Endodermal cell (in vitro differentiated cells): ENCODE measurements at regions not wholly inside any gene's neighbourhood (a gene's known extent, or its start where the extent isn't known, plus 50 kb on each side); places are given as distances from the start of the nearest gene placed in this dataset.

Source experiments
- DNase-seq: peaks from one replicate; pipeline ENCODE4 v3.0.0-alpha.2; 2017
- H3K27ac ChIP-seq: 2 replicates; pipeline ENCODE4 v1.5.1; 2013; ENCODE audit warnings: mild to moderate bottlenecking, low read depth, low read length, moderate library complexity
- H3K27me3 ChIP-seq: 2 replicates; pipeline ENCODE4 v1.6.1; 2013; ENCODE audit warnings: mild to moderate bottlenecking, low read length, moderate library complexity; ENCODE audit not compliant: insufficient read depth, control insufficient read depth, poor library complexity, severe bottlenecking
- H3K36me3 ChIP-seq: 2 replicates; pipeline ENCODE4 v1.7.0; 2013; ENCODE audit warnings: mild to moderate bottlenecking, low read length, moderate library complexity; ENCODE audit not compliant: control insufficient read depth, insufficient read depth
- H3K4me1 ChIP-seq: one replicate; pipeline ENCODE4 v1.7.0; 2013; ENCODE audit warnings: low read length; ENCODE audit not compliant: control insufficient read depth, insufficient read depth
- H3K4me3 ChIP-seq: 2 replicates; pipeline ENCODE4 v1.5.1; 2013; ENCODE audit warnings: mild to moderate bottlenecking, low read length, moderate library complexity
- H3K9ac ChIP-seq: 2 replicates; pipeline ENCODE4 v1.6.1; 2013; ENCODE audit warnings: mild to moderate bottlenecking, low read length, moderate library complexity; ENCODE audit not compliant: poor library complexity, severe bottlenecking; ENCODE audit errors: extremely low read depth
- H3K9me3 ChIP-seq: 2 replicates; pipeline ENCODE4 v1.6.1; 2013; ENCODE audit warnings: mild to moderate bottlenecking, low read length, moderate library complexity; ENCODE audit not compliant: control insufficient read depth
- H3K27ac Mint-ChIP-seq: 2 replicates; pipeline ENCODE4 v1.8.0; 2020; ENCODE audit warnings: mixed read lengths
- H3K27me3 Mint-ChIP-seq: 2 replicates; pipeline ENCODE4 v1.8.0; 2021; ENCODE audit warnings: mild to moderate bottlenecking, mixed read lengths; ENCODE audit not compliant: insufficient read depth
- H3K36me3 Mint-ChIP-seq: 2 replicates; pipeline ENCODE4 v1.8.0; 2020; ENCODE audit warnings: low read depth, mixed read lengths
- H3K4me1 Mint-ChIP-seq: 2 replicates; pipeline ENCODE4 v1.8.0; 2020; ENCODE audit warnings: mixed read lengths
- H3K4me3 Mint-ChIP-seq: 2 replicates; pipeline ENCODE4 v1.8.0; 2020; ENCODE audit warnings: mild to moderate bottlenecking, moderate library complexity, mixed read lengths
- H3K9me3 Mint-ChIP-seq: 2 replicates; pipeline ENCODE4 v1.8.0; 2020; ENCODE audit warnings: mild to moderate bottlenecking, mixed read lengths
- WGBS, 2 experiments: methylation state at CpG; one replicate each; pipeline versions ENCODE4 v1.1.5 to v1.1.7; 2013; ENCODE audit warnings: missing lambda C conversion rate in 2 of 2, mixed read lengths in 1 of 2; ENCODE audit not compliant: insufficient coverage in 1 of 2, insufficient read length in 1 of 2; 5-methylcytosine and 5-hydroxymethylcytosine counted together
- TF ChIP-seq, protein P1 (sequence below): fragments of 200-600 bp; sonication (generic); conservative IDR thresholded peaks from 2 replicates; pipeline ENCODE4 v1.5.0; 2021; ENCODE audit warnings: antibody characterized with exemption, mild to moderate bottlenecking

DNA sequence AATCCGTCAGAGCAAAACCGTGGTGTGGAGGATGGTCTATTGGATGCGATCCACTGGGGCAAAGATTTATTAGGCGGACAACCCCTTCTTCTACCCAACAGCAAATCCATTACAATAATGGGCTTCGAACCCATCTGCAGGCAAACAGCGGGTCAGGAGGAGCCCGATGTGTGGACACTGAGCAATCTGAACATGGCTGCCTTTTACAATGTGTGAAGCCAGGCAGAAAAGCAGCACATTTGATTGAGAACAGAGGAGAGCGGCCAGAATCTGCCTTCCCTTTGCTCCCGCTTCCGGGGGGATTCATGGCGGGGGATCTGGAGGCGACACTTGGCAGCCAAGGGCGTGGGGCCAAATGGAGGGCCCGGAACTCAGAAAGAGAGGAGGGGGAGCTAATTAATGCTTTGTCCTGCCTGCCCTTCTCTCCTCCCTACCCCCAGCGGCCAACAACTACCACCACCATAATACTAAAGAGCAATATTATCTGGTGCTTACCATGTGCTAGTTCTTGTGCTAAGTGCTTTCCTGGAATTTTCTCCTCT is 133.0 kb downstream of the EMX2 start:
- Histone ChIP-seq H3K9ac (no peak overlapping the region), H3K27ac (no peak overlapping the region), H3K36me3 (no peaks in the 10 kb centered on the region), H3K4me3 (no peak overlapping the region), H3K27me3 (no peaks in the 10 kb centered on the region), H3K9me3 (no peaks in the 10 kb centered on the region), H3K4me1 (peaks cover 4% of the 10 kb centered on the region)
- DNase-seq = no peak
- H3K27ac Mint-ChIP-seq = no peak overlapping the region
- WGBS, 2 experiments = 87 to 97% methylated on average over 3 to 15 of the region's 15 CpGs
- no peaks in the 10 kb centered on the region for H3K36me3 Mint-ChIP-seq
- no peak overlapping the region for H3K4me3 Mint-ChIP-seq
- no peaks in the 10 kb centered on the region for H3K9me3 Mint-ChIP-seq
- H3K27me3 Mint-ChIP-seq = peaks cover 6% of the 10 kb centered on the region
- H3K4me1 Mint-ChIP-seq = peaks cover 8% of the 10 kb centered on the region
- TF ChIP-seq, protein P1, sequence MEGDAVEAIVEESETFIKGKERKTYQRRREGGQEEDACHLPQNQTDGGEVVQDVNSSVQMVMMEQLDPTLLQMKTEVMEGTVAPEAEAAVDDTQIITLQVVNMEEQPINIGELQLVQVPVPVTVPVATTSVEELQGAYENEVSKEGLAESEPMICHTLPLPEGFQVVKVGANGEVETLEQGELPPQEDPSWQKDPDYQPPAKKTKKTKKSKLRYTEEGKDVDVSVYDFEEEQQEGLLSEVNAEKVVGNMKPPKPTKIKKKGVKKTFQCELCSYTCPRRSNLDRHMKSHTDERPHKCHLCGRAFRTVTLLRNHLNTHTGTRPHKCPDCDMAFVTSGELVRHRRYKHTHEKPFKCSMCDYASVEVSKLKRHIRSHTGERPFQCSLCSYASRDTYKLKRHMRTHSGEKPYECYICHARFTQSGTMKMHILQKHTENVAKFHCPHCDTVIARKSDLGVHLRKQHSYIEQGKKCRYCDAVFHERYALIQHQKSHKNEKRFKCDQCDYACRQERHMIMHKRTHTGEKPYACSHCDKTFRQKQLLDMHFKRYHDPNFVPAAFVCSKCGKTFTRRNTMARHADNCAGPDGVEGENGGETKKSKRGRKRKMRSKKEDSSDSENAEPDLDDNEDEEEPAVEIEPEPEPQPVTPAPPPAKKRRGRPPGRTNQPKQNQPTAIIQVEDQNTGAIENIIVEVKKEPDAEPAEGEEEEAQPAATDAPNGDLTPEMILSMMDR = no peak

DNA sequence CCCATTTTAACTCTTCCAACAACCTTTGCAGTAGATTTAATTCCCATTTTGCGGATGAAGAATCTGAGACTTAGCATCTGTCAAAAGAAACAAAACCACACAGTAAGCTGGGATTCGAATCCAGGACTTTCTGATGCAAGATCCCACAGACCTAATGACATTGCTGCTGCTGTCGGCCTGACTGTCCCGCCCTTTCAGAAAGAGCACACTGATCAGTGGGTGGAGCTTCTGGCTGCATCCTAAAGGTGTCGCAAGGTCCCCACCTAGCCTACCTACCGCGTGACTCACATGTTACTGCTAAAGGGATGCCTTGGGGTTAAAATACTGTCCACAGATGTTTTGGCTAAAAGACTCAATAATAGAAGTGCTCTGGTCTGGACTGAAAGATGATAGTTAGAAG is 134.7 kb downstream of the EMX2 start:
- no peaks in the 10 kb centered on the region for H3K27me3 ChIP-seq
- Mint-ChIP-seq H3K4me3 (no peak overlapping the region), H3K36me3 (no peaks in the 10 kb centered on the region), H3K9me3 (no peaks in the 10 kb centered on the region), H3K4me1 (peaks cover 8% of the 10 kb centered on the region), H3K27me3 (peaks cover 10% of the 10 kb centered on the region), H3K27ac (no peak overlapping the region)
- no peak overlapping the region for H3K27ac ChIP-seq
- H3K4me3 ChIP-seq = no peak overlapping the region
- H3K9me3 ChIP-seq = no peaks in the 10 kb centered on the region
- TF ChIP-seq, protein P1 = no peak
- no peaks in the 10 kb centered on the region for H3K36me3 ChIP-seq
- H3K9ac ChIP-seq = no peak overlapping the region
- 82 to 95% methylated on average over 4 to 7 of the region's 7 CpGs for WGBS, 2 experiments
- peak; percentile 59 for DNase-seq
- peaks cover 4% of the 10 kb centered on the region for H3K4me1 ChIP-seq

DNA sequence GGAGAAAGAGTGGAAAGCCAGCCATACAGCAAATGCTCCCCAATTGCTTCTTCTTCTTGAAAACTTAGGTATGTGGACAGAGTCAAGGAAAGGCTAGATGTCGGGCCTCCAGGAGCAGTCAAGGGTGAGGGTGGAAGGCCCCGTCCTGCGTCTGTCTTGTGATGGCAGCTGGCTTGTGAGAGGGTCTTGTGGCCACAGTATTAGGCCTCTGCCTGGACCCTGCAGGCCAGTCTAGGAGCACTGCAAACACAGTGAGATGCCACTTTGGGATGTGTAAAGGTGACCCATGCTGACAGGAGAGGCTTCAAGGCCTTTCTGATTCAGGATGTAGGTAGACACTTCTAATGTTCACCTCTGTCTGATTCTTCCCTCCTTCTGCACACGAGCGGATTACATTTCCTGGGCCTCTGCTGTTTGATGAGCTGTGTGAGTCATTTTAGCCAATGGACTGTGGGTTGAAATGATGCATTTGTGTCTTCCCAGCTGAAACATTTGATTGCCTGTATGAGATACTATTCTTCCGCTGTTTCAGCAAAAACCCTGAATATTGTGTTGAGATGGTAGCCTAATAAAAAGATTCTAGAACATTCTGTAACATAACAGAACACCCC is 135.4 kb downstream of the EMX2 start:
- no peaks in the 10 kb centered on the region for H3K36me3 Mint-ChIP-seq
- no peak overlapping the region for H3K4me3 Mint-ChIP-seq
- peaks cover 16% of the 10 kb centered on the region for H3K27me3 Mint-ChIP-seq
- H3K36me3 ChIP-seq = no peaks in the 10 kb centered on the region
- no peak overlapping the region for H3K4me3 ChIP-seq
- no peak overlapping the region for H3K9ac ChIP-seq
- no peak overlapping the region for H3K27ac ChIP-seq
- no peaks in the 10 kb centered on the region for H3K27me3 ChIP-seq
- H3K4me1 Mint-ChIP-seq = peaks cover 8% of the 10 kb centered on the region
- H3K27ac Mint-ChIP-seq = no peak overlapping the region
- no peaks in the 10 kb centered on the region for H3K9me3 ChIP-seq
- no peak for DNase-seq
- TF ChIP-seq, protein P1 = no peak
- peaks cover 4% of the 10 kb centered on the region for H3K4me1 ChIP-seq
- 98% methylated on average over 5 of the region's 6 CpGs; no CpG with 5 or more reads in 1 of the 2 experiments for WGBS, 2 experiments
- H3K9me3 Mint-ChIP-seq = no peaks in the 10 kb centered on the region
